Colon (tissue), 2 donors: ENCODE measurements at regions not wholly inside any gene's neighbourhood (a gene's known extent, or its start where the extent isn't known, plus 50 kb on each side); places are given as distances from the start of the nearest gene placed in this dataset.

Experiments
- FAIRE-seq: peaks from 2 replicates; lab custom pipeline; 2012; peaks lifted over from hg19 to GRCh38; lab: Jason Lieb, UNC
- donor health status: control.
- donor health status: control.

GRCh38 chr5:74376187-74376586, 264.3 kb downstream of the ENC1 start:
- FAIRE-seq, result no peak

- no peak for FAIRE-seq
Measured at GRCh38 chr5:74375271-74375670, 265.3 kb downstream of the ENC1 start.

- FAIRE-seq, result no peak
Measured at GRCh38 chr5:74374656-74375055, 265.9 kb downstream of the ENC1 start.

- FAIRE-seq, result no peak
Measured at GRCh38 chr5:74373076-74373475, 267.5 kb downstream of the ENC1 start.

GRCh38 chr5:74372502-74373064, 267.9 kb downstream of the ENC1 start:
- no peak for FAIRE-seq

- FAIRE-seq, result no peak
Measured at GRCh38 chr5:74372051-74372450, 268.5 kb downstream of the ENC1 start.

- no peak for FAIRE-seq
Measured at GRCh38 chr5:74371621-74372020, 268.9 kb downstream of the ENC1 start.

- FAIRE-seq, result no peak
Measured at GRCh38 chr5:74370168-74370567, 270.4 kb downstream of the ENC1 start.

GRCh38 chr5:74369173-74369572, 271.4 kb downstream of the ENC1 start:
- FAIRE-seq, result no peak

- no peak for FAIRE-seq
Measured at GRCh38 chr5:74367934-74368333, 272.6 kb downstream of the ENC1 start.

GRCh38 chr5:74367241-74367733, 273.2 kb downstream of the ENC1 start:
- FAIRE-seq, result no peak

GRCh38 chr5:74365723-74366122, 274.8 kb downstream of the ENC1 start:
- FAIRE-seq, result no peak

- FAIRE-seq, result no peak
Measured at GRCh38 chr5:74364507-74364906, 276.0 kb downstream of the ENC1 start.

GRCh38 chr5:74363603-74364205, 276.8 kb downstream of the ENC1 start:
- FAIRE-seq, result no peak

- no peak for FAIRE-seq
Measured at GRCh38 chr5:74361406-74362358, 278.8 kb downstream of the ENC1 start.

GRCh38 chr5:74360535-74361210, 279.9 kb downstream of the ENC1 start:
- no peak for FAIRE-seq

GRCh38 chr5:74357827-74358226, 282.7 kb downstream of the ENC1 start:
- no peak for FAIRE-seq

- FAIRE-seq, result no peak
Measured at GRCh38 chr5:74356009-74356695, 284.4 kb downstream of the ENC1 start.

GRCh38 chr5:74355041-74355824, 285.3 kb downstream of the ENC1 start:
- FAIRE-seq, result no peak

GRCh38 chr5:74352256-74352655, 288.3 kb downstream of the ENC1 start:
- FAIRE-seq, result no peak
